Caki2 (cell line): ENCODE measurements at regions not wholly inside any gene's neighbourhood (a gene's known extent, or its start where the extent isn't known, plus 50 kb on each side); places are given as distances from the start of the nearest gene placed in this dataset.

Experiments
- DNase-seq: peaks from one replicate; pipeline ENCODE4 v3.0.0-alpha.2; 2015; ENCODE audit warnings: low read depth
- in situ Hi-C: cut with HindIII; loops from 2 replicates; pipeline ENCODE4 v1.10.0; 2016; ENCODE audit warnings: low sequenced_read_pairs, low pct_unique_long_range_greater_than_20kb, mixed read lengths

DNA sequence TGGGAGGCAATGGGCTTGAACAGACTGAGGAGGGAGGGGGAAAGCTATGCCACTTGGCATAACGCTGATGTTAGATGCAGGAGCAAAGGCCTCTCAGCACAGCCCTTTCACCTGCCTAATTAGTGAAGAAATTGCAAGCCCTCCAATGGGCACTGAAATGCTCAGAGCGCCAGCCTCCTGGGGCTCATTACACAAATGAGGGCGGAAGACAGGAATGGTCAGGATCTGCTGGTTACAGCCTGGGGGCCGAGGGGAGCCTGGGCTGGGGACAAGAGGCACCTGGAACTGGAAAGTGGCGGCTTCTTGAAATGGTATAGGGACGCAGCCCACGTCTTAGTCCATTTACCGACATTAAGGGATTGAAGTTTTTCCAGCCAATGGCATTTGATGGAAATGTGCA is 50.2 kb upstream of the PLET1 start:
- DNase-seq: no peak
- in situ Hi-C loops: no loop called here

DNA sequence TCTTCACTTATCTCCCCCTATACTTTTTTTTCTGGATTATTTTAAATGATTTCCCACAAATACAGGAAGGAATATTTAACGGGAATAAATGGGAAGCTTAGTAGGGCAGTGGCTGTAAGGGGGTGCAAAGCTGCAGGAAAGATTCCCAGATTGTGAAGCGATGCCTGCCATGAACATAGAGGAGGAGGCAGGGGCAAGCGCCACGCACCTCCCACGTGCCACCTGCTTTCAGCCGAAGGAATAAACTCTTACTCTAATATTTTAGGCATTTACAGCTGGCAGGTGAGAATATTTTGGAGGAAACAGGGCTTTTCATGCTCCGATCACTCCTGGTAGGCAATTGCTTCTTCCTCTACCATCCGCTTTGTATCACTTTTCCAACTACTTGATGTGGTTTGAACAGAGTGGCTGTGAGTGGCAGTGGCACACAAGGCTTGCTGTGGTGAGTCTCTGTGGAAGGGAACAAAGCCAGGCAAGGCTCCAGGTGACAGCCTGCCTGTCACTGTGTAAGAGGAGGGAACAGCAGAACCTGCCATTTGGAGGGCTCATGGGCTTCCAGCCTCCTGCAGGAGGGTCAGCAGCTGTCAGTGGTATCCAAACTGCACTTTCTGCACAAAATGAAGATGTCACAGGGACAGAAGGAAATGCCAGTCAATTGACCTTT is 54.5 kb upstream of the PLET1 start:
- in situ Hi-C loops: no loop called here
- no peak for DNase-seq

DNA sequence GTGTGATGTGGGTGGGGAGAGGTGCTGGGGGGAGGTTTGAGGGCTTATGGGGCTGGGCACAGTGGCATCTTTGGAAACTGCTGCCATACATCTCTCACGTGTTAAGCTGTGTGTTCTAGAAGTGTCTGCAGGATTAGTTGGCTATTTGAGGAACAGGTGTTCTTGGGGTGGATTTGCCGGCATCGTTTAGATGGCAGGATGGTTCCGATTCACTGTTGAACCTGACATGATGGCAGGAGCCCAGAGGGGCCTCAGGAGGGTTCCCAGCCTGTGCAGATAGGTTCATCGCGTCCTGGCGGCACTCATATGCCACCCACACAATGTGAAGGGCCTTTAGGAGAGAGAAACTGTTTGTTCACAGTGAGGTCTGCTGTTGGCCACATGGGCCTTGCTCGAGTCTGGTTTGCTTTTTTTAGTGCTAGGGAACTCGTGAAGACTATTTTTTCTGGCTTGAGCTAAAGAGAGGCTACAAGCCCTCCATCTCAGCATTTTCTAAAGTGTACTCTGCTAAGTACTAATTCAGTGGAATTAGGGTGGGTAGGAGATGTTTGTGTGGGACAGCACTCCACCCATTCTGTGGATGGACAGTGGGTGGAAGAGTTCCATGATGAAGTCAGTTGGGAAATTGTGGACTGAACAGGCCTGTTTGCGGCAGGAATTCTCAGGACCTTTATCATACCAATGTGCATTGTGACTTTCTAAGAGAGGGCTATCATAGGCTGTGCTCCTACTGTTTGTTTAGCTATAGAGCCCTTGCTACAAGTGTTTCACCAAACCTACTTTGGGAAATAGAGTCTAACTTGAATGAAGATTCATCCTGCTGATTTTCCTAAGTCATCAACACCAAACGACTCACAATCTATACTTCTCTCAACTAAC is 55.4 kb upstream of the PLET1 start:
- in situ Hi-C loops: no loop called here
- DNase-seq: no peak

DNA sequence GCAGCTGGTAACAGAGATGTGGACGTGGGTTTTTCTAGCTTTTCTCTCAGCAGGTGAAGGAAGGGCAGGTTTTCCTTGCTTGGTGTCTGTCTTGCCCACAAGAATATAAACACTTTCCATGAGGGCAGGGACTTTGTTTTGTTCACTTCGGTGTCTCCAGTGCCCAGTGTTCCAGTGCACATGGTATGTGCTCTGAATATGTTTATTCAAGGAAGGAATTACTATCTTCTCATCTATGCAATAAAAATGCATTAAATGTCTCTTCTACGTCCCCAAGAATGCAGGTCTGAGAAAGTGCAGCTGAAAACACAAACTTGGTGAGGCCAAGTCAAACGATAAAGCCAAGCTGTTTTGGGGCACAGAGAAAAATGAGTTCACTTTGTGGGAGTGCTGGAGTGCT is 56.3 kb upstream of the PLET1 start:
- no peak for DNase-seq
- in situ Hi-C loops: no loop called here

DNA sequence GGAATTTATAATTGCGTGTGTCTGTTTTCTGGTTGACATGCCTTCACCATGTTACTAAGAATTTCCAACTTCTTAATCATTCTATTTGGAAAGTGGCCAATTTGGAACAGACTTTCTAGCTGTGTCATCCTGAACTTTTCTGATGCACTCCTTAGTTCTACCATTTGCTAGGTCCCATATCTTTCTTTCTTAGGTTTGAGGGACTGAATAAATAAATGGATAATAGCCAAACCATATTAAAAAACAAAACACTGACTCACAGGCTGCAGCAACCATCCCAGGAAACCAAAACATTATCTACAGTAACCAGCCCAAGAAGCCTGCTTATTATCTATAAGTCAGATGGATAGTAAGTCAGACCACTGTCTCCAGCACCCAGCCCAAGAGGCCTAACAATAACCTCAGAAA is 57.5 kb upstream of the PLET1 start:
- in situ Hi-C loops: no loop called here
- DNase-seq: peak; percentile 87

DNA sequence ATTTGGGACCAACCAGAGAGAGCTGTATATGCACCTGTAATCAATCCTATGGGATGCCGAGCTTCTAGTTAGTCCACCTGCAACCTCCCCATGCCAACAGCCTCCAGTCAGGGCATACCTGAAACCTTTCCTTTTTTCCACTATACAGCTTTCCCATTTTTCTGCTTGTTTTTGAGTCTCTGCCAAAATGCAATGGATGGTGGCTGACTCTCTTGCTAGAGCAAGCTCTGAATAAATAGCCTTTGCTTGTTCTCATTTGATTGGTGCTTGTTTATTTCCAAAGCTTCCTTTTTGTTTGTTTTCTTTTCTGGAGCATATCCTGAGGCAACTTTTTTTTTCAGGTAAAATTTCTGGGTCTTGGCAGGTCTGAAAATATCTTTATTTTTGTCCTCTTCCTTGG is 58.0 kb upstream of the PLET1 start:
- no peak for DNase-seq
- in situ Hi-C loops: no loop called here

DNA sequence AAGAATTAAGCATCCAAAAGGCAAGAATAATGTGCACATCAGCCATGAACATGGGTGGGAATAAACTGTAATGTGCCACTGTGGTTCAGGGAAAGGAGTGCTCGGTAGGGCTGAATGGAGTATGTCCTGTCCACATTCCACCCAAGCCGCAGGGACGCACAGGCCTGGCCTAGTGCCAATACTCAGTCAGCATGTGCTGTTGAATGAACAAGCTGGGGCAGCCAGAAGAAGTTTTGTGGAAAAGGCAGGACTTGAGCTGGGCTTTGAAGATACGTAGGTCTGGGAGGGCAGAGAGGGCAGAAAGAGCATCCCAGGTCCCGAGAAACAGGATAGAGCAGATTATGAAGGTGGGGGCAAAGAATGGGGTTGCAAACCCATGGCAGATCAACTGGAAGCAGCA is 60.0 kb upstream of the PLET1 start:
- in situ Hi-C loops: no loop called here
- no peak for DNase-seq

DNA sequence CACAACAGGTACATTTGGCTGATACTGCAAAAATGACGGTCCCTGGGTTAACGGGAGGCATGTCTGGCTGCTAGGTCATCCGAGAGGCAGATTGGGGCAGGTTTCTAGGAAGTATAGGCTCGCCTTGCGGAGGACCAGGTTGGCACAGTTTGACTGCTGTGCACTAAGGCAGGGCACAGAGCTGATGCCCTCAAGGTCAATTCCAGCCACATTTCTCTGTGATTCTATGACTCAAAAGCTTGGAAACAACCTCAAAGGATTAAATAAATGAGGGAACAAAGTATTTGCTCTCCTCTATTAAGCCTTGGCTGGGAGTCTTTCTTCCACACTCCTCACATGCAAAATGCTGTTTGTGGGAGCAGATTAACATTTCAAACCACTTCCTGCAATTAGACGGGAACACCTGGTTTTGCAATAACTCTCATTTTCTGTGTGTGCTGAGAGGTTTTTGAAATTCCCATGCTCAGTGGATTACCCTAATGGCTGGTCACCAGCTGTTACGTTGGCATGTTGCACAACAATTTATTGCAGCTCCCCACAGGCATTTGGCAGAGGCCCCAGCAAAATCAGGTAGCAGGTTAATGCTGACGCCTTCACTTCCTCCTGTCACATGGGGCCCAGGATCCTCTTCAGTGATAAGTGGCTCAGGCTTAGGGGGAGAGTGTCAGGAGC is 61.0 kb upstream of the PLET1 start:
- peak; percentile 84 for DNase-seq
- in situ Hi-C loops: no loop called here

DNA sequence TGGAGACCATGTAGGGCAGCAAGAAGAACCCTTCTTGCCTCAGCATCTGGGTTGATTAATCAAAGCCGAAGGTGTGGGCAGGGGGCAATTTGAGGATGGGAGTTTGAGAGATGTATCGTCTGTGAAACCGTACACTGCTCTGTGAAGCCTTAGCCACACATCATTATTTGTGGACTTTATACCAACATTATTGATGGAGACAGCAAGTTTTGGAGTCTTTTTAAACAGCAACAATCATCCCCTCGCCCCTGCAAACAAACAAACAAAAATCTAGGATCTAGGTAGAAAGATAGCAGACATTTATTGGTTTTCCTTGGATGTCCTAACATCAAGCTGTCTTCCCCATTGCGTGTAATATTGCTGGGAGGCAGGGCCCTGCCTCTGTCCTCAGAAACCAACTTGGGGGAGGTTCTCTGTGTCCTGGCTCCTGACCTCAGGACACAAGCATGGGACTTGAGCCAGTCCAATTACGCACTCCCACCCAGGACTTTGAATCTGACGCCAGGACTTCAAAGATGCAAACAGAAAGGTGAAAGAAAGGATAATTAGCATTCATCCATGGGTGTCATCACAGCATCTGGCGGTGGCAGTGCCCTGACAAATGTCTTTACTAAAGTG is 61.6 kb upstream of the PLET1 start:
- DNase-seq: no peak
- in situ Hi-C loops: no loop called here

DNA sequence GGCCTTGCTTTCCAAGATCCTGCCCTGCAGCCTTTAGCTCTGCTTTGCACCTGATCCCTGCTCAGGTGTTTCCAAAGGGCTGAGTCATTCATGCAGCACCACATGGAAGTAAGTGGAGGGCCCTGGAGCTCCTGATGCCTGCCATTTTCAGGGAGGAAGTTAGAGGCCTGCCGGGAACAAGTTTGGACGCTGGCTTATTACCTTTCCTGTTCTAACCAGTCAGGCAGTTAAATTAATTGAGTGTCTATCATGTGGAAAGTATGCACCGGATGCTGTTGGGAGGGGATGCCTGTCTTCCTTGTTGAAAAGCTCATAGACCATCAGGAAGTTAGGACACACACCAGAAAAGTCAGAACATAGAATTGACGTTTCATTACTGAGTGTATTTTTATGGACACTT is 73.7 kb upstream of the PLET1 start:
- in situ Hi-C loops: no loop called here
- DNase-seq: no peak

DNA sequence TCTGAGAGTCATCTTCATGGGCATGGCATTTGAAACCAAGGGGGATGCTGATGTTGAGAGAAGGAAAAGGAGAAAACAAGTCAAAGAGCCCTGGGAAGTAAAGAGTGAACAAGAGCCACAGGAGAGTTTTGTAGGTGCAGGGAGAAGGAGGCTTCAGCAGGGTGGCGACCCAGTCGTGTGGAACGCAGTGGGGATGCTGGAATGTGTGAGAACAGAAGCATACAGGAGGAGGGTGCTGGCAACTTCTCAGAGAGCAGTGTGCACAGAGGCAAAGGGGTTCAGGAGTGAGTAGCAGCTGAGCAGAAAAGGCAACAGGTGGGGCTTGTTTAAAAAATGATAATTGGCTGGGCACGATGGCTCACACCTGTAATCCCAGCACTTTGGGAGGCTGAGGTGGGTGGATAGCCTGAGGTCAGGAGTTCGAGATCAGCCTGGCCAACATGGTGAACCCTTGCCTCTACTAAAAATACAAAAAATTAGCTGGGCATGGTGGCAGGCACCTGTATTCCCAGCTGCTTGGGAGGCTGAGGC is 75.8 kb upstream of the PLET1 start:
- in situ Hi-C loops: no loop called here
- DNase-seq: no peak

DNA sequence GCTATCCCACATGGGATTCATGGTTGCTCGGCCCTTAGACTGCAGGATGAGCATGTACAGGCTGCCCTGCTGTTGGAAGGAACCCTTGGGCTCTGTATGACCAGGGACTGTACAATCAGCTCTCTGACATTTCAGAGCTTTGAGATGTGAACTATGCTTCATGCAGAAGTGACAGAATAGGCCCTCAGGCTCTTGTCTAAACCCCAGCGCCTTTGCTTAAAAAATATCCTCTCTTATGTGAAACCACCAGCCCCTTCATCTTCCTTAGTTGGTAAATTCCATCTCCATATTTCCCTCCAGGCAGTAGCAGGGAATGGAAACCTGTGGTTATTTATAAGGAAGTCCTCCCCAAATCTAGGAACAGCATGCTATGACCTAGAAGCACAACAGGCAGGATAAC is 78.9 kb upstream of the PLET1 start:
- no peak for DNase-seq
- in situ Hi-C loops: no loop called here

DNA sequence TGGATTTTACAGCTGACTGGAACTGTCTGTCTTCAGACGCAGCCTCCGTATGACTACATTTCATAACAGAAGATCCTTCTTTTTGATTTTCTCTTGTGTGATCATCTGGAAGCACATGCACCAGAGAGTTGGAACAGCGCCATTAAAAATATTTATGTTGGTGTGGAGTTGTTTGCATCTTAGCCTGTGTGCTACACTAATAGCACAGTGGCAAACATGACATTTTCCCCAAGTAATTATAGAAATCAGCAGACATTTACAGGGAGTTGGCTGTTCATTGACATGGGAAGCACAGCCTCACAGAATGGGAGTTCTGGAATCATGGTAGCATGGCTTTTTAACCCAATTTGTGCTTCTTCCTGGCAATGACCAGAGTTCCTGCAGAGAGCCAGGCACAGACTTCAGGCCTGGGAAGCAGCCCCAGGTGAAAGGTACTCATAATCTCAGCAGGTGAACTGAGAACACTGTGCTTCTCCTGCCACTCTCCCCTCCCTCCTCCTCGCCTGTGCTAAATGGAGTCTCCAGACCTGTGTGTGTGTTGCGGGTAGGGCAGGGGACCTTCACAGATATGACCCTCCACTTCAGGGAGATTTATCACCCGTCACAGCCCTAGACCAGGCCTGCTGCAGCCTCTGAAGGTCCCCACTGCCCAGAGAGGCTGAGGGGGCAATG is 82.8 kb upstream of the PLET1 start:
- in situ Hi-C loops: no loop called here
- peak; percentile 50 for DNase-seq

DNA sequence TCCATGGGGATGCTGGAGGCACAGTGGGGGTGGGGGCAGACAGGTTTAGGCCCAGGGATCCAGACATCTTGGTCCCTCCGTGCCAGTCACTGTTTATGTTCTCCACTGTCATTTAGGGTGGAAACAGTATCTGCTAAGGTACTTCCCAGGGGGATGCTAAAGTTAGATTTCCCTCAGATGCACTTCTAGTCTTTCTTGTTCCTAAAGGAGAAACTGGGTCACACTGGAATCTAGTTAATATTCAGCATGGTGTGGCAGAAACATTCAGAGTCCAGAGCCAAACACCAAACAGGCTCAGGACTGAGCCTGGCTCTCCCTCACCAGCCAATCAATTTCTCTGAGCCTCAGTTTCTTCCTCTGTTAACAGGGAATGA is 83.4 kb upstream of the PLET1 start:
- no peak for DNase-seq
- in situ Hi-C loops: no loop called here

DNA sequence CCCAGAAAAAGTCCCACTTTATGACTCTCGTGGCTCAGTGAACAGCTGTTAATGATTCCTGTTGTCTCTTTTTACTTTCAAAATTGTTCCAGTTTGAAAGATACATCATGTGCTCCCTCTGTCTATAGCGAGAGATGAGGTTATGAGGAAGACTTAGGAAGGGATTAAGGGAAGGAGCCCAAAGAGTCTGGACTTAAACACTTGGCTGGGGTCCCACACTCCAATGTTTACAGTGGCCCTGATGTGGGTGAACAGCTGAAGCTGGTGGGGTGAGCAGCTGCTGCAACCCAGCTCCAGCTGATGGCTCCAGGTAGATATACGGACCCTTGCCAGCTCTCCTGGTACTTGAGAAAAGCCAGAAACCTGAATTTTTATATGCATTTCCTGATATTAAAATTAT is 84.5 kb upstream of the PLET1 start:
- no peak for DNase-seq
- in situ Hi-C loops: no loop called here

DNA sequence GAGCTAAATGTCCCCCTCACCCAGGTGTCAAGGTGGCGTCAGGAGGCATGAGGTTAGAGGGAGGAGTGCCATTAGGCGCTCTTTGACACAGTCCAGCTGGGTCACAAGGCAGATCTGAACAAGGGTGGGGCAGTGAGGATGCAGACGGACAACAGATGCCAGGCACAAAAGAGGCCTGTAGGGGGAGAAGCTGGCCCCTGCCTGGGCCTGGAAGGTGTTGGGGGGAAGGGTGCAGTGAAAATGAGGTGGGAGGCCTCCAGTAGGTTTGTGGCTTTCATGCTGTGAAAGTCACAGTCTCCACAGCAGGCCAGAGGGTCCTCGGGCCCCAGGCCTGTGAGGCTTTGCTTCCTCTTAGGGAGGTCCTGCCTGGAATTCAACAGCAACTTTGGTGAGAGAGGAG is 85.0 kb upstream of the PLET1 start:
- in situ Hi-C loops: no loop called here
- no peak for DNase-seq

DNA sequence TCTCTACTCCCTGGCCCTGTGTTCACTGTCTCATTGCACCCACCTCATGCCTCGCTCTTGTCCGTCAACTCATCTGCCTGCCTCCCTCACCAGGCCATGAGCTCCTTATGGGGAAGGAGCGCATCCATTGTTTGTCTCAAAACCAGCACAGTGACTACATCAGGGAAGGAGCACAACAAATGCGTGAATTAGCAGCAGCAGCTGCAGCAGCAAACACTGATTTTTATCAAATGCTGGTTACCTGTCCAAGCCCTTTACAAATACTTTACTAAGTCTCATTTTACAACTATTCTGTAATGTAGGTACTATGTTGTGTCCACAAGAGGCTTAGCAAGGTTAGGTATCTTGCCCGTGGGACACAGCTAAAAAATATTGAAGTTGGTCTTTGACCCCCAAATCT is 85.9 kb upstream of the PLET1 start:
- in situ Hi-C loops: no loop called here
- no peak for DNase-seq

DNA sequence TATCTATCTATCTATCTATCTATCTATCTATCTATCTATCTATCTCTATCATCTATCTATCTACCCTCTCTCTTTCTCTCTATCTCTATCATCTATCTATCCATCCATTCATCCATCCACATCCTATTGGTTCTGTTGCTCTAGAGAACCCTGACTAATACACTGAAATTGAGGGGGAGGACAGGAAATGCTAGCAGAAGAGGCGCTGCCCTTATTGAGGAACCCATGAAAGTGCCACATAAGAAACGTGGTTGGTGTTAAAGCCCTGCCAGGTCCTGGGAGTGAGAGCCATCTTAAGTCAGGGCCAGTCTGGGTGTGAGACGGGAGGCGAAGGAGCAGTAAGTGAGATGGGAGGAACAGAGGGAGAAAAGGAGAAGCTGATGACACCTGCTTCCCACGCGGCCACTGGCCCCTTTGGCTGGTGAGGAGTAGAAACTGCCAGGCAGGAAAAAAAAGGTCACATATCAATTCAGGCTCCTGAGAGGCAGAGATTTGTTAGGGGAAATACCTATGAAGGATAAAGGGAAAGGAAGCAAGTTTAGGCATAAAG is 87.9 kb upstream of the PLET1 start:
- in situ Hi-C loops: no loop called here
- DNase-seq: no peak
